Tibial artery (tissue), 4 donors: ENCODE measurements at regions not wholly inside any gene's neighbourhood (a gene's known extent, or its start where the extent isn't known, plus 50 kb on each side); places are given as distances from the start of the nearest gene placed in this dataset.
"Not testable (repeated sequence)": the region's sequence is repeated elsewhere in the genome, so short reads cannot be mapped to it uniquely, and the experiment has no call there.

Experiments
- DNase-seq, 2 donors: peaks; one replicate each; pipeline ENCODE4 v3.0.0-alpha.2; 2019
- H3K27ac ChIP-seq, 2 donors: fragments of 200-600 bp; sonication (generic) in 1 of 2; 1 replicate in 1 of 2; 2 replicates in 1 of 2; pipeline ENCODE4 v1.5.1; 2018 to 2019; ENCODE audit warnings: mild to moderate bottlenecking in 1 of 2
- H3K27me3 ChIP-seq, 2 donors: fragments of 200-600 bp; sonication (generic) in 1 of 2; one replicate each; pipeline versions ENCODE4 v1.5.1 to v1.6.0; 2016 to 2019
- H3K36me3 ChIP-seq, 3 donors: fragments of 200-600 bp; sonication (generic) in 2 of 3; one replicate each; pipeline ENCODE4 v1.5.1; 2016 to 2019; ENCODE audit warnings: mild to moderate bottlenecking in 2 of 3
- H3K4me1 ChIP-seq, 4 donors: fragments of 200-600 bp; sonication (generic) in 2 of 4; 1 replicate in 3 of 4; 2 replicates in 1 of 4; pipeline ENCODE4 v1.5.1; 2016 to 2019
- H3K4me3 ChIP-seq, 2 donors: fragments of 200-600 bp; sonication (generic) in 1 of 2; 1 replicate in 1 of 2; 2 replicates in 1 of 2; pipeline ENCODE4 v1.5.1; 2018 to 2019; ENCODE audit warnings: mild to moderate bottlenecking in 2 of 2
- H3K9me3 ChIP-seq, 3 donors: fragments of 200-600 bp; sonication (generic) in 1 of 3; one replicate each; pipeline ENCODE4 v1.5.1; 2016 to 2019
- intact Hi-C: fragments of 100-400 bp; cut with DNase I; formaldehyde crosslinking; loops from one replicate; pipeline ENCODE4 v1.15.0; 2023; ENCODE audit warnings: low total_unique reads
- TF ChIP-seq, protein P1 (sequence below), 2 experiments: fragments of 200-600 bp in 1 of 2; fragments of 450-650 bp in 1 of 2; IDR thresholded peaks; one replicate each; pipeline ENCODE4 v1.5.1; 2017 to 2019; ENCODE audit warnings: antibody characterized with exemption in 2 of 2, mild to moderate bottlenecking in 1 of 2, moderate library complexity in 1 of 2

DNA sequence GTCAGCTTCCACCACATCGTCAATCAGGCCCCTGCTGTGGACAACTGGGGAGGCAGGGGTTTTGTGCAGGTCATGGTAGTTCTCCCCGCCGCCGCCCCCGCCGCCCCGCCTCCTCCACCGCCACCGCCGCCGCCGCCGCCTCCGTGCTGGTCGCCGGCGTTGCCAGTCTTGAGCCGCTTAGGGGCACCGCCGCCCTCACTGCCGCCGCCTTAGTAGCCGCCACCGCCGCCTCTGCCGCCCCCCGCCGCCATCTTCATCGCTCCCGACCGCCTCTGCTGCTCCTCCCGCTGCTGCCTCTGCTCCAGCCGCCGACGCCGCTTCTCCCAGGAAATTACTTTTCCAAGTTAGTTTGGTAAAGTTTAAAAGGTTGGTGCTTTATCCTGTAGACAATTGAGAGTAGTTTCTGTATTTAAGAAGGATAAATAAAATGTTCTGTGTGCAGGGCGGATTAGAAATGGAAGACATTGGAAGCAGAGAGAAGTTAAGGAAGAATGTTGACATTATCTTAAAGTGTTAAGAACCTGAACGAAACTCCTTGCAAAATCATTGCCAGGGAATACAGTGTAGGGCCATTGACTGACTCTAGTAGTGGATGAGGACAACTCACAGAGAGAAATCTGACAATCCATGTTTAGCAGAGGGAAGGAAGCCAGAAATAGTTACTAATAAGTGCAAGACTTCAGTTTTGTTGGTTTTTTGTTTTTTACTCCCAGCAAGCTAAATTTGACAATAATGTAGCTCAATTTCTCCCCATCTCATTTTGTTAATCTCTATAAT lies 53.0 kb upstream of the GOLGA8A start:
- Histone ChIP-seq H3K4me3 (no peak overlapping the region), H3K4me1 (peaks cover 0 to 9% (median 3%) of the 10 kb centered on the region in 4 donors), H3K27ac (no peak overlapping the region), H3K27me3 (peaks cover 0 to 61% of the 10 kb centered on the region in 2 donors), H3K9me3 (no peaks in the 10 kb centered on the region), H3K36me3 (no peaks in the 10 kb centered on the region)
- intact Hi-C loops: no loop called here
- TF ChIP-seq, protein P1, sequence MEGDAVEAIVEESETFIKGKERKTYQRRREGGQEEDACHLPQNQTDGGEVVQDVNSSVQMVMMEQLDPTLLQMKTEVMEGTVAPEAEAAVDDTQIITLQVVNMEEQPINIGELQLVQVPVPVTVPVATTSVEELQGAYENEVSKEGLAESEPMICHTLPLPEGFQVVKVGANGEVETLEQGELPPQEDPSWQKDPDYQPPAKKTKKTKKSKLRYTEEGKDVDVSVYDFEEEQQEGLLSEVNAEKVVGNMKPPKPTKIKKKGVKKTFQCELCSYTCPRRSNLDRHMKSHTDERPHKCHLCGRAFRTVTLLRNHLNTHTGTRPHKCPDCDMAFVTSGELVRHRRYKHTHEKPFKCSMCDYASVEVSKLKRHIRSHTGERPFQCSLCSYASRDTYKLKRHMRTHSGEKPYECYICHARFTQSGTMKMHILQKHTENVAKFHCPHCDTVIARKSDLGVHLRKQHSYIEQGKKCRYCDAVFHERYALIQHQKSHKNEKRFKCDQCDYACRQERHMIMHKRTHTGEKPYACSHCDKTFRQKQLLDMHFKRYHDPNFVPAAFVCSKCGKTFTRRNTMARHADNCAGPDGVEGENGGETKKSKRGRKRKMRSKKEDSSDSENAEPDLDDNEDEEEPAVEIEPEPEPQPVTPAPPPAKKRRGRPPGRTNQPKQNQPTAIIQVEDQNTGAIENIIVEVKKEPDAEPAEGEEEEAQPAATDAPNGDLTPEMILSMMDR (IDR thresholded peaks at IDR 0.05): no peak
- no peak for DNase-seq

DNA sequence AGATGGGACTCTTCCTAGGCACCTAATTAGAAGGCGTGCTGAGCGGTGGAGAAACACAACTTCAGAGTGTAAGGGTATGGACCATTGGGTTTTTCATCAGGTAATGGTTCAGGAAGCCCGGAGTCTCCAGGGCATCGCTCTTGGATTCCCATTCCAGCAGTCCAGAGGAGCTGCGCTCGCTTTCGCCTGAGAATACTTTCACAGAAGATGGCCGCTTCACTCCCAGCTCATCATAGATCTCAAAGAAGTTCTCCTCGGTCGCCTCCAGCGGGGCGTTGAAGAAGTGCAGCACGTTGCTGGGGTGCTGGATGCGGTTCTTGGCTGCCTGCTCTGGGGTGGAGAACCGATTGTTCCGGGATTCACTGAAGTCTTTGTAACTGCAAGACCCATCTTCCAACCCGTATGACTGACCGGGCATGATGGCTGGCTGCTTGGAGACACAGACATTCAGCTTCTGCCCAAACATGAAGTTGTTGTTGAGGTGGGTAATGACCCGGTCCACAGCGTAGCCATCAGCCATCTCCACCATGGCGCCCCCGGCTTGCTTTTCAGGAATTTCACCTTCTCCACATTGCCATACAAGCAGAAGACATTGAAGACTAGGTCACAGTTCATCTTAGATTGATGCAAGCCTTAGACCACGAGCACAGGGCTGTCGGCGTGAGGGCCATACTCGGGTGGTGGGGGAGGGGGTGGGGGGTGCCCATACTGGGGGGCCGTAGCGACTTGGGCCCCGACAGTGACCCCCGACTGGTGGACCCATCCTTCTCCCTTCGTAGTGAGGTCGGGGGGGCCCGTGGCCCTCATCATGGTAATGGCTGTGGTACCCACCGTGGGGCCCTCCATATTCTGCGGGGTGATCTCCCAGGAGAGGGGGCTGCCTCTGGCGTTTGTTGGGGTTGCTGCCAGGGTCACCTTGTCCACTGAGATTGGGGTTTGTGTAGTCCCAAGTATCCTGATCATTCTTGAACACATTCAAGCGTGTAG lies 51.7 kb upstream of the GOLGA8A start:
- H3K27me3 ChIP-seq: peaks cover 0 to 48% of the 10 kb centered on the region in 2 donors
- H3K4me1 ChIP-seq, H3K9me3 ChIP-seq, H3K36me3 ChIP-seq, intact Hi-C loops, H3K4me3 ChIP-seq, H3K27ac ChIP-seq: not testable (repeated sequence)
- DNase-seq: peak in 1 of 2 donors; percentile 44
